Osteocyte (in vitro differentiated cells): ENCODE measurements at regions not wholly inside any gene's neighbourhood (a gene's known extent, or its start where the extent isn't known, plus 50 kb on each side); places are given as distances from the start of the nearest gene placed in this dataset.

Experiments
- DNase-seq: peaks from one replicate; pipeline ENCODE4 v3.0.0; 2021; ENCODE audit warnings: mixed read lengths; ENCODE audit not compliant: unreplicated experiment; ENCODE audit errors: extremely low spot score
- H3K27ac Mint-ChIP-seq: one replicate; pipeline ENCODE4 v1.8.0; 2021; ENCODE audit warnings: mild to moderate bottlenecking, mixed read lengths; ENCODE audit not compliant: unreplicated experiment
- H3K27me3 Mint-ChIP-seq: one replicate; pipeline ENCODE4 v1.8.0; 2021; ENCODE audit warnings: mixed read lengths; ENCODE audit not compliant: unreplicated experiment
- H3K36me3 Mint-ChIP-seq: one replicate; pipeline ENCODE4 v1.8.0; 2021; ENCODE audit warnings: mixed read lengths; ENCODE audit not compliant: unreplicated experiment
- H3K4me1 Mint-ChIP-seq: one replicate; pipeline ENCODE4 v1.8.0; 2021; ENCODE audit warnings: mixed read lengths; ENCODE audit not compliant: unreplicated experiment
- H3K4me3 Mint-ChIP-seq: one replicate; pipeline ENCODE4 v1.8.0; 2021; ENCODE audit warnings: mild to moderate bottlenecking, moderate library complexity, mixed read lengths; ENCODE audit not compliant: unreplicated experiment
- H3K9me3 Mint-ChIP-seq: one replicate; pipeline ENCODE4 v1.8.0; 2021; ENCODE audit warnings: mixed read lengths; ENCODE audit not compliant: unreplicated experiment
- TF ChIP-seq, protein P1 (sequence below): fragments of 200-600 bp; sonication (generic); IDR thresholded peaks from 2 replicates; pipeline ENCODE4 v1.5.0; 2021; ENCODE audit warnings: antibody characterized with exemption, mild to moderate bottlenecking, moderate library complexity

DNA sequence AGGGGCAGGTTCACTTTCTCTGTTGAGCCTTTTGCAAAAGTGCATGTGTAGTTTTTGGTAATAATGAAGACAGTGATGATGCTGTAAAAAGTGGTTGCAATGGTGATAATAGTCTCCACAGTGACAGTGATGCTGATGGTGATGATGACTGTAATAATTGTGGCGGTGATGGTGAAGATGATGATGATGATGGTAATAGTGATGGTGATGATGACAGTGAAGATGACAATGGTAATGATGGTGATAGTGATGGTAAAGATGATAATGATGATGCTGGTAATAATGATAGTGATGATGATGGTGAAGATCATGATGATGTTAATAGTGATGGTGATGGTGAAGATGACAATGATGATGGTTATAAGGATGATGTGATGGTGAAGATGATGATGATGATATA, 67.7 kb upstream of the LRFN2 start:
- H3K4me3 Mint-ChIP-seq = no peak overlapping the region
- H3K27me3 Mint-ChIP-seq = no peaks in the 10 kb centered on the region
- H3K9me3 Mint-ChIP-seq = no peaks in the 10 kb centered on the region
- DNase-seq = no peak
- H3K36me3 Mint-ChIP-seq = no peaks in the 10 kb centered on the region
- TF ChIP-seq, protein P1, sequence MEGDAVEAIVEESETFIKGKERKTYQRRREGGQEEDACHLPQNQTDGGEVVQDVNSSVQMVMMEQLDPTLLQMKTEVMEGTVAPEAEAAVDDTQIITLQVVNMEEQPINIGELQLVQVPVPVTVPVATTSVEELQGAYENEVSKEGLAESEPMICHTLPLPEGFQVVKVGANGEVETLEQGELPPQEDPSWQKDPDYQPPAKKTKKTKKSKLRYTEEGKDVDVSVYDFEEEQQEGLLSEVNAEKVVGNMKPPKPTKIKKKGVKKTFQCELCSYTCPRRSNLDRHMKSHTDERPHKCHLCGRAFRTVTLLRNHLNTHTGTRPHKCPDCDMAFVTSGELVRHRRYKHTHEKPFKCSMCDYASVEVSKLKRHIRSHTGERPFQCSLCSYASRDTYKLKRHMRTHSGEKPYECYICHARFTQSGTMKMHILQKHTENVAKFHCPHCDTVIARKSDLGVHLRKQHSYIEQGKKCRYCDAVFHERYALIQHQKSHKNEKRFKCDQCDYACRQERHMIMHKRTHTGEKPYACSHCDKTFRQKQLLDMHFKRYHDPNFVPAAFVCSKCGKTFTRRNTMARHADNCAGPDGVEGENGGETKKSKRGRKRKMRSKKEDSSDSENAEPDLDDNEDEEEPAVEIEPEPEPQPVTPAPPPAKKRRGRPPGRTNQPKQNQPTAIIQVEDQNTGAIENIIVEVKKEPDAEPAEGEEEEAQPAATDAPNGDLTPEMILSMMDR = no peak
- H3K27ac Mint-ChIP-seq = no peak overlapping the region
- H3K4me1 Mint-ChIP-seq = no peaks in the 10 kb centered on the region

DNA sequence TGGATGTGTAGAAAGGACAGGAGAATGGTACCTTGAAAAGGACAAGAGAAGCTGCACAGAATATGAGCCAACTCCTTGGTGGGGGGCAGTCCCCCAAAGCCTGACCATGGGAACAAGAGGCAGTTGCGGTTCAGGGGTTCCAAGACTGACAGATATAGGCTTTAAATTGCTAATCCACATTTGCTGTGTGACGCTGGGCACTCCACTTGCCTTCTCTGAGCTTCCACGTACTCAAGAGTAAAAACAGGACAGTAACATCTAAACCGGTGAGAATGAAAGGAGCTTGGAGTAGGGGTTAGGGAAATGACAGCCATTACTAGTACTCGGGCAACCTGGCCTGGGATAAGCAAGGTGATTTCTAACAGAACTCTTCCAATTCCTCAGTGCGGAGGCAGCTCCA, 57.9 kb upstream of the LRFN2 start:
- Mint-ChIP-seq H3K27ac (no peak overlapping the region), H3K4me3 (no peak overlapping the region), H3K27me3 (peaks cover 21% of the 10 kb centered on the region)

DNA sequence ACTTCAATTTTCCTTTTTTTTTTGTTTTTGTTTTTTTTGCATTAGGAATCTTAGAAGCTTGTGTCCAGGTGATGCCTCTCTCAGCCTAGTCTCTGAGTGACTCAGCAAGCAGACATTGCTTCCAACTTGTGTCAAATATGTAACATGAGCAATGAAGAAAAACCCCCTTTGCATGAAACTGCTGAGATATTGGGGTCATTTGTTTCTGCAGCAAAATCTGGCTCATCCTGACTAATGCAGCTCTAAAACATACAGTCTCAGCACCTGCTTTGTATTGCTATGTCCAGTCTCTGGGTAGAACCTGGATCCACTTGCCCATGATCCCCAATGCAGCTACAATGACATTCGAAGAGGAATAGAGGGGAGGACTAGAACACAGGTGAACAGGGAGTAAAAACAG, 55.7 kb upstream of the LRFN2 start:
- DNase-seq = no peak
- H3K9me3 Mint-ChIP-seq = no peaks in the 10 kb centered on the region
- H3K4me3 Mint-ChIP-seq = no peak overlapping the region
- peaks cover 16% of the 10 kb centered on the region for H3K27me3 Mint-ChIP-seq
- TF ChIP-seq, protein P1 = no peak
- H3K4me1 Mint-ChIP-seq = no peaks in the 10 kb centered on the region
- H3K36me3 Mint-ChIP-seq = no peaks in the 10 kb centered on the region
- no peak overlapping the region for H3K27ac Mint-ChIP-seq

More for the DNA sequence above, 57.9 kb upstream of the LRFN2 start:
- Mint-ChIP-seq H3K4me1 (no peaks in the 10 kb centered on the region), H3K36me3 (no peaks in the 10 kb centered on the region), H3K9me3 (no peaks in the 10 kb centered on the region)
- TF ChIP-seq, protein P1 = no peak
- no peak for DNase-seq

DNA sequence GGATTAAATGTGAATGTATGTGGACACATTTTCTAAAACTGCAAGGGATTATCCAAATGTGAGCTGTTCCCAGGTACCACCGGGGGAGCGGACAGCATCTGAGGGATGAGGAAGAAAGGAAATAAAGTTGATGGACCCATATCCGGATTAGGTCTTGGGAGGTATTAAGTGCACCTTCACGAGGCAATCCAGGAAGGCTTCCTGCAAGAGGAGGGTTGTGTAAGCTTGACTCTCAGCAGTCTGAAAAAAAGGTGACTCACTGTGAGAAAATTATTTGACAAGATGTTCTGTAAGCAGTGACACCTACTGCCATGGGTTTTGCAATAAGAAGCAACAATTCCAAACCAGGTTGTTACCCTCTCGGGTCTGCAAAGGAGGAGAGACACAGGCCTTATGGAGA, 55.0 kb upstream of the LRFN2 start:
- DNase-seq = no peak

DNA sequence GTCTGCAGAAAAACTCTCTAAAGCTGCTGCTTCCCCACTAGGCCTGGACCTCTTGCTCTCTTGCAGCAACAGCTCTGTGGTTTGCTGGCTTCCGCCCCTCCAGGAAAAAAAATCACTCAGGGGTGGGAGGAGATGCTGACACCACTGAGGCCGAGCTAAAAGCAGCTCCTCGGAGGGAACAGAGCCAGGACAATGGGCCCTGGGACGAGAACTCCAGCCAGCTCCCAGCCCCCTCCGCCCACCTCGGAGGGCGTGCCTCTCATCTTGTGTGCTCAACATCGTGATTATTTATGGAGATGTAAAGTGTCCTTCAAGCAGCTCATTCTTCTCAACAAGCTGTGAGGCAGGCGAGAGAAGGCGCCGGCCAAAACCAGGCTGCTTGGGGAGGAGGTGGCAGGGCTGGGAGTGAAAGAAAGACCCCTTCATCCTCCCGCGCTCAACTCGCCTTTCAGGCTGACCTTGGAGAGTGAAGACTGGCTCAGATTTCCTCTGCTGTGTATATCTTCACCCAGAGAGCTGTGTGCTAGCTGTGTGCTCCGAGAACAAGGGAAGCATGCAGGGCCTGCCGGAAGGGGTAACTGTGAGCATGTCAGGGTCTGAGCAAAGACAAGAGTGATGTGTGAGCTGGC, 53.5 kb upstream of the LRFN2 start:
- no peak overlapping the region for H3K27ac Mint-ChIP-seq
- TF ChIP-seq, protein P1 = no peak
- peaks cover 7% of the 10 kb centered on the region for H3K27me3 Mint-ChIP-seq
- no peaks in the 10 kb centered on the region for H3K36me3 Mint-ChIP-seq
- H3K9me3 Mint-ChIP-seq = no peaks in the 10 kb centered on the region
- H3K4me3 Mint-ChIP-seq = no peak overlapping the region
- H3K4me1 Mint-ChIP-seq = no peaks in the 10 kb centered on the region
- no peak for DNase-seq

More for the DNA sequence above, 55.0 kb upstream of the LRFN2 start:
- no peaks in the 10 kb centered on the region for H3K9me3 Mint-ChIP-seq
- H3K27me3 Mint-ChIP-seq = peaks cover 10% of the 10 kb centered on the region
- TF ChIP-seq, protein P1 = no peak
- H3K4me1 Mint-ChIP-seq = no peaks in the 10 kb centered on the region
- H3K27ac Mint-ChIP-seq = no peak overlapping the region
- H3K4me3 Mint-ChIP-seq = no peak overlapping the region
- no peaks in the 10 kb centered on the region for H3K36me3 Mint-ChIP-seq
